Activated CD4-positive, alpha-beta T cell treated with anti-CD3 and anti-CD28 coated beads for 36 hours (primary cell): ENCODE measurements at regions not wholly inside any gene's neighbourhood (a gene's known extent, or its start where the extent isn't known, plus 50 kb on each side); places are given as distances from the start of the nearest gene placed in this dataset.
"Not testable (repeated sequence)": the region's sequence is repeated elsewhere in the genome, so short reads cannot be mapped to it uniquely, and the experiment has no call there.

Experiments
- ATAC-seq: fragments of 200-7000 bp; cut with Tn5 transposase; one replicate; pipeline ENCODE4 v1.10.0; 2021; ENCODE audit warnings: mild to moderate bottlenecking, moderate library complexity
- CTCF ChIA-PET: fragments of 350-600 bp; sonication (Branson Sonifier 250); formaldehyde crosslinking; loops from one replicate; lab custom pipeline; 2021; ENCODE audit warnings: antibody characterized with exemption; lab: Charles Lee
- POLR2A ChIA-PET: fragments of 350-600 bp; sonication (Branson Sonifier 250); formaldehyde crosslinking; loops from one replicate; lab custom pipeline; 2021; ENCODE audit warnings: antibody characterized with exemption, inconsistent platforms; lab: Charles Lee
- DNase-seq: peaks from one replicate; pipeline ENCODE4 v3.0.0-alpha.2; 2020
- H3K27ac Mint-ChIP-seq: one replicate; pipeline ENCODE4 v1.8.0; 2021; ENCODE audit warnings: mixed read lengths
- H3K27me3 Mint-ChIP-seq: one replicate; pipeline ENCODE4 v1.8.0; 2021; ENCODE audit warnings: mixed read lengths
- H3K36me3 Mint-ChIP-seq: one replicate; pipeline ENCODE4 v1.8.0; 2021; ENCODE audit warnings: low read depth, mixed read lengths
- H3K4me1 Mint-ChIP-seq: one replicate; pipeline ENCODE4 v1.8.0; 2021; ENCODE audit warnings: mixed read lengths
- H3K4me3 Mint-ChIP-seq: one replicate; pipeline ENCODE4 v1.8.0; 2021; ENCODE audit warnings: mild to moderate bottlenecking, moderate library complexity, mixed read lengths
- H3K9me3 Mint-ChIP-seq: one replicate; pipeline ENCODE4 v1.8.0; 2021; ENCODE audit warnings: low read depth, mixed read lengths
- intact Hi-C, 2 experiments: fragments of 100-400 bp; cut with DNase I in 1 of 2; cut with micrococcal nuclease in 1 of 2; formaldehyde crosslinking; loops; one replicate each; pipeline versions ENCODE4 v1.14.2 to v1.15.1; 2022 to 2024; cut with DNase I, micrococcal nuclease

- ATAC-seq (no peak), DNase-seq (no peak)
- no peak overlapping the region for H3K4me3 Mint-ChIP-seq
- H3K4me1 Mint-ChIP-seq = no peaks in the 10 kb centered on the region
- no peaks in the 10 kb centered on the region for H3K36me3 Mint-ChIP-seq
- CTCF ChIA-PET = no interaction called here
- H3K27me3 Mint-ChIP-seq = no peaks in the 10 kb centered on the region
- H3K9me3 Mint-ChIP-seq = no peaks in the 10 kb centered on the region
- no peak overlapping the region for H3K27ac Mint-ChIP-seq
- intact Hi-C loops = no loop called here
- POLR2A ChIA-PET = no interaction called here
Observed at GRCh38 chr2:149872638-149873150, 285.1 kb upstream of the MMADHC start.

DNA sequence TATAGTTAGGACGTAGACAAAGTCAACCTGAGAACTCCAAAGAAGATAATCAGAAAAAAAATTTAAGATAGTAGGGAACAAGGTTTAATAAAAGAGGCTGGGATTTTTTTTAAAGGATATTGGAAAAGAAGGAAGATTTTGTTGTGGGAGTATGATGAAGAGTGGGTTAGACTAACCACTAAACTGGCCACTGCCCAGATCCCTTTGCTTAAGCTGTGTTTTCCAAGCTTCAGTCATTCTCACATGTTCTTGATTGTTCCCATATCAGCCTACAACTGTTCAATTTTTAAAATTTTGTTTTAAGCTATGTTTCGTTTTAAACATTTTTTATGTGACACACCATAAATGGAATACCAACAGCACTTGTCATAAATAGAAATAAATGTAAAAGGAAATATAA is 284.5 kb upstream of the MMADHC start:
- intact Hi-C loops = no loop called here
- H3K36me3 Mint-ChIP-seq = no peaks in the 10 kb centered on the region
- no peak overlapping the region for H3K4me3 Mint-ChIP-seq
- no peaks in the 10 kb centered on the region for H3K4me1 Mint-ChIP-seq
- CTCF ChIA-PET = no interaction called here
- DNase-seq = no peak
- no peaks in the 10 kb centered on the region for H3K27me3 Mint-ChIP-seq
- ATAC-seq = no peak
- no peak overlapping the region for H3K27ac Mint-ChIP-seq
- POLR2A ChIA-PET = no interaction called here
- H3K9me3 Mint-ChIP-seq = no peaks in the 10 kb centered on the region

- ChIA-PET CTCF (no interaction called here), POLR2A (no interaction called here)
- Mint-ChIP-seq H3K27me3 (no peaks in the 10 kb centered on the region), H3K4me1 (no peaks in the 10 kb centered on the region), H3K9me3 (no peaks in the 10 kb centered on the region), H3K27ac (no peak overlapping the region), H3K36me3 (no peaks in the 10 kb centered on the region), H3K4me3 (no peak overlapping the region)
- no peak for ATAC-seq
- intact Hi-C loops = no loop called here
- no peak for DNase-seq
Observed at GRCh38 chr2:149871091-149871885, 283.7 kb upstream of the MMADHC start.

DNA sequence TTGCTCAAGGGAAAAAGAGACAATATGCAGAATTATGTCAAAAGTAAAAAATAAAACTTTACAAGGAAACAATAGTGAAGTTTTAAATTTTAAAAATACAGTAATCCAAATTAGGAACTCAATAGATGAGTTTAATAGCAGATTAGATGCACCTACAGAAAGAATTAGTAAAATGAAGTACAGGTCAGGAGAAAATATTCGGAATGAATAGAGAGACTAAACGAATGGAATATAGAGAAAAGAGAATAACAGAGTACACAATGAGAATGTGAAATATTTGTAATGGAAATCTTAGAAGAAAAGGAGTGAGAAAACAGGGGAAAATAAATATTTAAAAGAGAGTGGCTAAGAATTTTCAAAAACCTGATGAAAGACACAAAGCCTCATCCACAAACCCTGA is 275.7 kb upstream of the MMADHC start:
- intact Hi-C loops = no loop called here
- ChIA-PET CTCF (no interaction called here), POLR2A (no interaction called here)
- H3K27ac Mint-ChIP-seq = no peak overlapping the region
- DNase-seq = no peak
- H3K4me1 Mint-ChIP-seq = no peaks in the 10 kb centered on the region
- H3K9me3 Mint-ChIP-seq = peaks cover 9% of the 10 kb centered on the region
- H3K4me3 Mint-ChIP-seq = no peak overlapping the region
- H3K36me3 Mint-ChIP-seq = no peaks in the 10 kb centered on the region
- no peaks in the 10 kb centered on the region for H3K27me3 Mint-ChIP-seq
- no peak for ATAC-seq

DNA sequence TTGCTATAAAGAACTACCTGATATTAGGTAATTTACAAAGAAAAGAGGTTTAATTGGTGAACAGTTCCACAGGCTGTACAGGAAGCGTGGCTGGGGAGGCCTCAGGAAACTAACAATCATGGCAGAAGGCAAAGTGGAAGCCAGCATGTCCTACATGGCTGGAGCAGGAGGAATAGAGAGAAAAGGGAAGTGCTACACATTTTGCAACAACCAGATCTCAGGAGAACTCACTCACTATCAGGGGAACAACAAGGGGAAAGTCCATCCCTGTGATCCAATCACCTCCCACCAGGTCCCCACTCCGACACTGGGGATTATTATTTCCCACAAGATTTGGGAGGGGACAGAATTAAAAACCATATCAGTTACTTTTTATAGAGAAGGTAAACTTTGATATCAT is 273.5 kb upstream of the MMADHC start:
- ATAC-seq = no peak
- intact Hi-C loops = no loop called here
- no peak for DNase-seq
- H3K27me3 Mint-ChIP-seq = no peaks in the 10 kb centered on the region
- H3K9me3 Mint-ChIP-seq = peaks cover 11% of the 10 kb centered on the region
- H3K4me1 Mint-ChIP-seq = no peaks in the 10 kb centered on the region
- ChIA-PET POLR2A (no interaction called here), CTCF (no interaction called here)
- no peak overlapping the region for H3K27ac Mint-ChIP-seq
- H3K4me3 Mint-ChIP-seq = no peak overlapping the region
- H3K36me3 Mint-ChIP-seq = no peaks in the 10 kb centered on the region

DNA sequence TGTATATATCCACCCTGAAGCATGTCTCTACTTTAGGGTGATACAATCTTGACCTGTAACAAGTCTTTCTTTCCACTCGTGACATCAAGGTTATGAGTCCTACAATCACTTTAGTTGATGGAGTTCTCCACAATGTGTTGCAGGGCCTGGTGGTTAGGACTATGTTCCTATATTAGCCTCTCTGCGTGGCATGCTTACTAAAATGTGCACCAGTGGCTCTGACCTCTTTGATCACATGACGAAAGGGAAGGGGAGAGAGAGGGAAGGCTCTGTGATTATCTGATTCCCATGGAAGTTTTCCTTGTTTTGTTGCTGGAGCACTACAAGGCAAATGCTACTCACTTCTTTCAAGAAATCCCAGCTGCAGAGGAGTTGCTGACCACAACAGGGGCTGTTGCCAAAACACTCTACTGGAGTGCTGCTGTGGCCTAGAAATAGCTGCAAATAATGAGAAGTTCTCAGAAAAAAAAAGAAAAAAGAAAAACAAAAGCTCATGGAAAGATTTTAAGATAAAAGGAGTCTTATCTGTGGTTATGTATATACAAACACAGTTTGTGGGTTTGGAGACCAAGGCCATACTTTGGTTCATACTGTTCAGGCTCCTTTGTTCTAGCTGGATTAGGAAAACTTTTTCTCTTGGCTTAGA is 272.8 kb upstream of the MMADHC start:
- ATAC-seq (no peak), DNase-seq (no peak)
- H3K27me3 Mint-ChIP-seq = no peaks in the 10 kb centered on the region
- H3K9me3 Mint-ChIP-seq = peaks cover 9% of the 10 kb centered on the region
- intact Hi-C loops = no loop called here
- H3K4me3 Mint-ChIP-seq = no peak overlapping the region
- ChIA-PET CTCF (no interaction called here), POLR2A (no interaction called here)
- no peaks in the 10 kb centered on the region for H3K4me1 Mint-ChIP-seq
- no peaks in the 10 kb centered on the region for H3K36me3 Mint-ChIP-seq
- no peak overlapping the region for H3K27ac Mint-ChIP-seq

GRCh38 chr2:149858901-149859634 is 271.5 kb upstream of the MMADHC start:
- ATAC-seq = no peak
- ChIA-PET CTCF (interaction anchor here (0.6 kb wide), 1 partner anchor 338 kb away, joined by 3 read pairs; no protein-coding TSS in a partner anchor), POLR2A (no interaction called here)
- no peak for DNase-seq
- Mint-ChIP-seq H3K27ac (no peak overlapping the region), H3K4me3 (no peak overlapping the region), H3K9me3 (peaks cover 9% of the 10 kb centered on the region), H3K36me3 (no peaks in the 10 kb centered on the region), H3K27me3 (no peaks in the 10 kb centered on the region), H3K4me1 (no peaks in the 10 kb centered on the region)
- intact Hi-C loops = no loop called here

DNA sequence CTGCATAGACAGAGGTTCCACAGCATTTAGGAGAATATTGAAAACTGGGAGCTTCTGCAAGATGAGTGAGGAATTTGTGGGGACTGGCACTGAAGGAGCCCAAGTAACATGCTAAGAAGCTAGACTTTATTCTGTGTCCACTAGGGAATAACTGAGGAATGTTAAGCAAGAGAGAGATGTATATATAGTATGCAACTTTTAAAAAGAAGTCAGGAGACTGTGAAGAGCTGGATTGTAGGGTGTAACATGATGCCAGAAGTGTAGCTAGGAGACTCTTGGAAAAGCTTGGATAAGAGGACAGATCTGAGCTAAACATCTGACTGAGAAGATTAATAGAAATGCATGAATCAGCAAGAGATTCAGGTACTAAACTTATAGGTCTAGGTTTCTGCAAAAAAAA is 270.6 kb upstream of the MMADHC start:
- ATAC-seq (no peak), DNase-seq (no peak)
- Mint-ChIP-seq H3K4me1 (no peaks in the 10 kb centered on the region), H3K27me3 (no peaks in the 10 kb centered on the region), H3K9me3 (peaks cover 8% of the 10 kb centered on the region), H3K27ac (no peak overlapping the region), H3K4me3 (no peak overlapping the region), H3K36me3 (no peaks in the 10 kb centered on the region)
- intact Hi-C loops = no loop called here
- CTCF ChIA-PET = no interaction called here
- POLR2A ChIA-PET = no interaction called here

DNA sequence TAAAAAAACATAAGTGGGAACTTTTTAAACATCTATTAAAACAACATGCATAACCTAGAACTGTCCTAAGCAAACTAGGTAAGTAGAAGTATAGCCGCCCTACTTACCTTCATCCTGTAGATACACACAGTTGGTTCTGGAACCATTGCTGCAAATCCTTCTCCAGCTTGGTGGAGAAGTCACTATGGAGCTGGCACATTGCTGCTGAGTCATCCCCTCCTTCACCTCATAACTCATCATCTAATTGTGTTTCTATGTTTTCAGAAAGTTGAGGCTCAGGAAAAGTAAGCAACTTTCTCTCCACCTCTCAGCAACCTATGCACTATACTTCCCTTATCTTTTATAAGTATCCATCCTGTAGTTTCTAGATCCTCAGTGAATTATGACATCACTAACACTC is 269.8 kb upstream of the MMADHC start:
- Mint-ChIP-seq H3K4me1 (no peaks in the 10 kb centered on the region), H3K4me3 (no peak overlapping the region), H3K27me3 (no peaks in the 10 kb centered on the region), H3K27ac (no peak overlapping the region), H3K9me3 (peaks cover 7% of the 10 kb centered on the region), H3K36me3 (no peaks in the 10 kb centered on the region)
- no peak for DNase-seq
- intact Hi-C loops = no loop called here
- CTCF ChIA-PET = no interaction called here
- POLR2A ChIA-PET = no interaction called here
- no peak for ATAC-seq

DNA sequence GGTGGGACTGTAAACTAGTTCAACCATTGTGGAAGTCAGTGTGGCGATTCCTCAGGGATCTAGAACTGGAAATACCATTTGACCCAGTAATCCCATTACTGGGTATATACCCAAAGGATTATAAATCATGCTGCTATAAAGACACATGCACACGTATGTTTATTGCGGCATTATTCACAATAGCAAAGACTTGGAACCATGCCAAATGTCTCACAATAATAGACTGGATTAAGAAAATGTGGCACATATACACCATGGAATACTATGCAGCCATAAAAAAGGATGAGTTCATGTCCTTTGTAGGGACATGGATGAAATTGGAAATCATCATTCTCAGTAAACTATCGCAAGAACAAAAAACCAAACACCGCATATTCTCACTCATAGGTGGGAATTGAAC is 268.3 kb upstream of the MMADHC start:
- DNase-seq, H3K4me1 Mint-ChIP-seq, POLR2A ChIA-PET, H3K27me3 Mint-ChIP-seq, H3K9me3 Mint-ChIP-seq, H3K27ac Mint-ChIP-seq, H3K36me3 Mint-ChIP-seq, ATAC-seq, intact Hi-C loops, CTCF ChIA-PET, H3K4me3 Mint-ChIP-seq: not testable (repeated sequence)

- ChIA-PET POLR2A (no interaction called here), CTCF (interaction anchor here (0.7 kb wide), 1 partner anchor 18 kb away, joined by 3 read pairs; no protein-coding TSS in a partner anchor)
- no peak overlapping the region for H3K27ac Mint-ChIP-seq
- ATAC-seq = no peak
- no peak for DNase-seq
- H3K9me3 Mint-ChIP-seq = peaks cover 6% of the 10 kb centered on the region
- intact Hi-C loops = no loop called here
- H3K36me3 Mint-ChIP-seq = peaks cover 1% of the 10 kb centered on the region
- H3K4me1 Mint-ChIP-seq = no peaks in the 10 kb centered on the region
- no peak overlapping the region for H3K4me3 Mint-ChIP-seq
- no peaks in the 10 kb centered on the region for H3K27me3 Mint-ChIP-seq
Observed at GRCh38 chr2:149849591-149849990, 262.0 kb upstream of the MMADHC start.
